Parathyroid adenoma (tissue), 2 donors: ENCODE measurements at regions not wholly inside any gene's neighbourhood (a gene's known extent, or its start where the extent isn't known, plus 50 kb on each side); places are given as distances from the start of the nearest gene placed in this dataset.

Experiments used
- H2AFZ ChIP-seq: fragments of 300-600 bp; sonication (generic); one replicate; pipeline ENCODE4 v1.7.0; 2017; ENCODE audit warnings: antibody characterized with exemption, mild to moderate bottlenecking
- H3K27ac ChIP-seq: fragments of 300-600 bp; sonication (generic); one replicate; pipeline ENCODE4 v1.7.0; 2017
- H3K27me3 ChIP-seq: fragments of 300-600 bp; sonication (generic); one replicate; pipeline ENCODE4 v1.7.0; 2017; ENCODE audit warnings: low read length; ENCODE audit not compliant: control insufficient read depth, insufficient read depth
- H3K36me3 ChIP-seq: fragments of 300-600 bp; sonication (generic); one replicate; pipeline ENCODE4 v1.7.0; 2017; ENCODE audit warnings: low read length; ENCODE audit not compliant: control insufficient read depth, insufficient read depth
- H3K4me1 ChIP-seq: fragments of 300-600 bp; sonication (generic); one replicate; pipeline ENCODE4 v1.7.0; 2017; ENCODE audit warnings: control low read depth
- H3K4me2 ChIP-seq: fragments of 300-600 bp; sonication (generic); one replicate; pipeline ENCODE4 v1.7.0; 2017; ENCODE audit warnings: low read length
- H3K4me3 ChIP-seq: fragments of 300-600 bp; sonication (generic); one replicate; pipeline ENCODE4 v1.7.0; 2017; ENCODE audit warnings: low read depth, low read length
- H3K79me2 ChIP-seq: fragments of 300-600 bp; sonication (generic); one replicate; pipeline ENCODE4 v1.7.0; 2017; ENCODE audit warnings: control low read depth
- H3K9ac ChIP-seq: fragments of 300-600 bp; sonication (generic); one replicate; pipeline ENCODE4 v1.7.0; 2017; ENCODE audit warnings: mild to moderate bottlenecking
- H3K9me3 ChIP-seq: fragments of 300-600 bp; sonication (generic); one replicate; pipeline ENCODE4 v1.7.0; 2017; ENCODE audit warnings: low read length; ENCODE audit not compliant: control insufficient read depth
- CTCF ChIP-seq: fragments of 300-600 bp; sonication (generic); IDR thresholded peaks from one replicate; pipeline ENCODE4 v1.7.0; 2017; ENCODE audit warnings: antibody characterized with exemption, mild to moderate bottlenecking
- donor health status: primary hyperparathyroidism.

- no peak overlapping the region for H3K4me3 ChIP-seq
- H3K9ac ChIP-seq, result no peak overlapping the region
- no peak overlapping the region for H2AFZ ChIP-seq
- no peaks in the 10 kb centered on the region for H3K9me3 ChIP-seq
- H3K4me1 ChIP-seq, result no peaks in the 10 kb centered on the region
- no peak overlapping the region for H3K27ac ChIP-seq
- H3K79me2 ChIP-seq, result no peaks in the 10 kb centered on the region
- H3K36me3 ChIP-seq, result no peaks in the 10 kb centered on the region
- no peak overlapping the region for H3K4me2 ChIP-seq
- no peaks in the 10 kb centered on the region for H3K27me3 ChIP-seq
- no peak for TF ChIP-seq CTCF
Observed at GRCh38 chr1:22380024-22380785, 71.4 kb upstream of the ZBTB40 start.

- H3K27ac ChIP-seq, result no peak overlapping the region
- no peaks in the 10 kb centered on the region for H3K27me3 ChIP-seq
- no peaks in the 10 kb centered on the region for H3K9me3 ChIP-seq
- H3K4me1 ChIP-seq, result no peaks in the 10 kb centered on the region
- no peak overlapping the region for H3K9ac ChIP-seq
- H3K4me3 ChIP-seq, result no peak overlapping the region
- H2AFZ ChIP-seq, result no peak overlapping the region
- H3K4me2 ChIP-seq, result no peak overlapping the region
- no peaks in the 10 kb centered on the region for H3K79me2 ChIP-seq
- no peak for TF ChIP-seq CTCF
- no peaks in the 10 kb centered on the region for H3K36me3 ChIP-seq
Observed at GRCh38 chr1:22383526-22384294, 67.9 kb upstream of the ZBTB40 start.

GRCh38 chr1:22385537-22385936 lies 66.1 kb upstream of the ZBTB40 start:
- Histone ChIP-seq H3K9me3 (no peaks in the 10 kb centered on the region), H3K27ac (no peak overlapping the region), H3K4me3 (no peak overlapping the region), H3K9ac (no peak overlapping the region), H2AFZ (no peak overlapping the region), H3K4me2 (no peak overlapping the region), H3K79me2 (no peaks in the 10 kb centered on the region), H3K36me3 (no peaks in the 10 kb centered on the region), H3K4me1 (no peaks in the 10 kb centered on the region), H3K27me3 (no peaks in the 10 kb centered on the region)
- no peak for TF ChIP-seq CTCF

- Histone ChIP-seq H3K9me3 (no peaks in the 10 kb centered on the region), H3K4me1 (no peaks in the 10 kb centered on the region), H3K9ac (no peak overlapping the region), H3K79me2 (no peaks in the 10 kb centered on the region), H3K4me2 (no peak overlapping the region), H3K27me3 (no peaks in the 10 kb centered on the region), H3K36me3 (no peaks in the 10 kb centered on the region), H3K27ac (no peak overlapping the region), H2AFZ (no peak overlapping the region), H3K4me3 (no peak overlapping the region)
- TF ChIP-seq CTCF, result no peak
Observed at GRCh38 chr1:22386774-22387173, 64.9 kb upstream of the ZBTB40 start.
